HCT116 (cell line): ENCODE measurements at regions not wholly inside any gene's neighbourhood (a gene's known extent, or its start where the extent isn't known, plus 50 kb on each side); places are given as distances from the start of the nearest gene placed in this dataset.

Experiments used
- ATAC-seq: fragments of 200-7000 bp; cut with Tn5 transposase; 2 replicates; pipeline ENCODE4 v1.9.1; 2020; ENCODE audit warnings: mild to moderate bottlenecking, moderate library complexity
- BruUV-seq: library from RNA; stranded (reverse); fragments of 400-500 nt; replicated peaks from 2 replicates; lab custom pipeline; 2021; lab: Mats Ljungman, UMichigan
- CTCF ChIA-PET: fragments of 300-600 bp; sonication (Branson Sonifier 250); formaldehyde crosslinking; loops from one replicate; lab custom pipeline; 2021; ENCODE audit warnings: antibody characterized with exemption; lab: Charles Lee
- POLR2A ChIA-PET: fragments of 300-600, 350-600 bp; sonication (Branson Sonifier 250); formaldehyde crosslinking; loops from one replicate; lab custom pipeline; 2021; ENCODE audit warnings: antibody characterized with exemption; lab: Charles Lee
- RAD21 ChIA-PET, 2 experiments: fragments of 300-600 bp; sonication (Branson Sonifier 250); formaldehyde crosslinking; loops; one replicate each; lab custom pipeline; 2023; ENCODE audit warnings: low total read pairs in 2 of 2; ENCODE audit not compliant: uncharacterized antibody in 2 of 2, unreplicated experiment in 2 of 2, low non-redundant PET in 1 of 2; lab: Charles Lee
- DNase-seq: peaks from one replicate; pipeline ENCODE4 v3.0.0-alpha.2; 2010; ENCODE audit warnings: low read depth, low spot score
- H2AFZ ChIP-seq: fragments of 200-600 bp; shearing (Covaris generic), sonication (generic); 2 replicates; pipeline ENCODE4 v1.6.1; 2017; ENCODE audit warnings: low read depth, mixed run types, mixed read lengths, antibody characterized with exemption, low read length; ENCODE audit not compliant: poor library complexity, severe bottlenecking
- H3K27ac ChIP-seq: 2 replicates; pipeline ENCODE4 v1.5.1; 2012; ENCODE audit warnings: low read depth, low read length
- H3K27me3 ChIP-seq: fragments of 200-600 bp; sonication (generic); 2 replicates; pipeline ENCODE4 v1.6.1; 2016; ENCODE audit warnings: mixed run types, low read length, mixed read lengths; ENCODE audit not compliant: insufficient read depth
- H3K36me3 ChIP-seq, 2 experiments: fragments of 200-500 bp in 1 of 2; fragments of 200-600 bp in 1 of 2; sonication (Bioruptor generic) in 1 of 2; sonication (generic) in 1 of 2; 2 replicates each; pipeline versions ENCODE4 v1.5.1 to v1.6.1; 2014 to 2016; ENCODE audit warnings: low read length in 2 of 2, inconsistent platforms in 1 of 2, mixed read lengths in 1 of 2, mixed run types in 1 of 2; ENCODE audit not compliant: insufficient read depth in 2 of 2, control insufficient read depth in 1 of 2
- H3K4me1 ChIP-seq, 2 experiments: fragments of 200-600 bp in 1 of 2; sonication (generic) in 1 of 2; 2 replicates each; pipeline versions ENCODE4 v1.5.1 to v1.6.1; 2012 to 2017; ENCODE audit warnings: low read length in 2 of 2, inconsistent platforms in 1 of 2, mild to moderate bottlenecking in 1 of 2, mixed read lengths in 1 of 2, mixed run types in 1 of 2, moderate library complexity in 1 of 2; ENCODE audit not compliant: insufficient read depth in 2 of 2, control insufficient read depth in 1 of 2
- H3K4me2 ChIP-seq: fragments of 200-600 bp; sonication (generic); 2 replicates; pipeline ENCODE4 v1.6.1; 2017; ENCODE audit warnings: mixed run types, low read length, mixed read lengths
- H3K4me3 ChIP-seq, 2 experiments: fragments of 200-600 bp in 1 of 2; sonication (generic) in 1 of 2; replicated peaks in 1 of 2; 2 replicates each; pipeline ENCODE4 v1.5.1; 2011 to 2016; ENCODE audit warnings: low read length in 2 of 2, control low read depth in 1 of 2, low read depth in 1 of 2, mild to moderate bottlenecking in 1 of 2, mixed read lengths in 1 of 2, mixed run types in 1 of 2
- H3K79me2 ChIP-seq: fragments of 200-600 bp; sonication (generic); 2 replicates; pipeline ENCODE4 v1.6.1; 2017; ENCODE audit warnings: mild to moderate bottlenecking, mixed run types, low read length, moderate library complexity, mixed read lengths; ENCODE audit not compliant: insufficient read depth
- H3K9ac ChIP-seq: fragments of 200-600 bp; sonication (generic); 2 replicates; pipeline ENCODE4 v1.6.1; 2016; ENCODE audit warnings: low read length, mixed read lengths
- H3K9me2 ChIP-seq: fragments of 200-600 bp; sonication (generic), shearing (Covaris generic); 2 replicates; pipeline ENCODE4 v1.6.1; 2017; ENCODE audit warnings: mixed run types, mild to moderate bottlenecking, moderate library complexity; ENCODE audit not compliant: insufficient read depth
- H3K9me3 ChIP-seq, 2 experiments: fragments of 200-500 bp in 1 of 2; fragments of 200-600 bp in 1 of 2; sonication (Bioruptor generic) in 1 of 2; sonication (generic) in 1 of 2; 2 replicates each; pipeline ENCODE4 v1.6.1; 2014 to 2017; ENCODE audit warnings: low read length in 2 of 2, mixed read lengths in 2 of 2, inconsistent platforms in 1 of 2, low read depth in 1 of 2, mild to moderate bottlenecking in 1 of 2, mixed run types in 1 of 2, moderate library complexity in 1 of 2; ENCODE audit not compliant: control insufficient read depth in 1 of 2, insufficient read depth in 1 of 2
- H4K20me1 ChIP-seq: fragments of 200-600 bp; sonication (generic), shearing (Covaris generic); 2 replicates; pipeline ENCODE4 v1.6.1; 2017; ENCODE audit warnings: mixed run types, mild to moderate bottlenecking, moderate library complexity; ENCODE audit not compliant: insufficient read depth
- CTCF ChIP-seq, 3 experiments: fragments of 200-600 bp in 1 of 3; sonication (generic) in 1 of 3; IDR thresholded peaks in 2 of 3; conservative IDR thresholded peaks in 1 of 3; 2 replicates each; pipeline ENCODE4 v1.5.1; 2012 to 2017; ENCODE audit warnings: low read depth in 2 of 3, low read length in 2 of 3, antibody characterized with exemption in 1 of 3, borderline replicate concordance in 1 of 3, control low read depth in 1 of 3, mild to moderate bottlenecking in 1 of 3, mixed read lengths in 1 of 3, mixed run types in 1 of 3, moderate library complexity in 1 of 3; ENCODE audit not compliant: insufficient read depth in 1 of 3
- ELF1 ChIP-seq: IDR thresholded peaks from 2 replicates; pipeline ENCODE4 v1.6.1; 2012; ENCODE audit warnings: low read depth, borderline replicate concordance
- EZH2 ChIP-seq: fragments of 200-600 bp; sonication (generic); IDR thresholded peaks from 2 replicates; pipeline ENCODE4 v1.6.1; 2017; ENCODE audit warnings: antibody characterized with exemption, mixed run types
- FOSL1 ChIP-seq: IDR thresholded peaks from 2 replicates; pipeline ENCODE4 v1.6.1; 2012; ENCODE audit warnings: low read depth
- JUND ChIP-seq: IDR thresholded peaks from 2 replicates; pipeline ENCODE4 v1.6.1; 2012
- POLR2AphosphoS5 ChIP-seq: IDR thresholded peaks from 2 replicates; pipeline ENCODE4 v1.6.1; 2011; ENCODE audit warnings: mild to moderate bottlenecking, low read depth, low read length, moderate library complexity
- RAD21 ChIP-seq: IDR thresholded peaks from 2 replicates; pipeline ENCODE4 v1.6.1; 2012; ENCODE audit warnings: low read depth, mild to moderate bottlenecking
- SIN3A ChIP-seq: IDR thresholded peaks from 2 replicates; pipeline ENCODE4 v1.6.1; 2012; ENCODE audit warnings: low read depth
- SP1 ChIP-seq: IDR thresholded peaks from 2 replicates; pipeline ENCODE4 v1.6.1; 2012; ENCODE audit warnings: low read depth
- SRF ChIP-seq: IDR thresholded peaks from 2 replicates; pipeline ENCODE4 v1.6.1; 2012; ENCODE audit warnings: low read depth
- YY1 ChIP-seq: IDR thresholded peaks from 2 replicates; pipeline ENCODE4 v1.6.1; 2011; ENCODE audit warnings: low read length, low read depth, moderate library complexity, mild to moderate bottlenecking; ENCODE audit not compliant: insufficient replicate concordance; ENCODE audit errors: extremely low read depth
- ZNF274 ChIP-seq: fragments of 200-500 bp; sonication (Bioruptor generic); IDR thresholded peaks from 2 replicates; pipeline ENCODE4 v1.6.1; 2014; ENCODE audit warnings: mild to moderate bottlenecking, low read depth, low read length, inconsistent platforms
- intact Hi-C: fragments of 100-400 bp; cut with micrococcal nuclease; formaldehyde crosslinking; loops from 2 replicates; pipeline ENCODE4 v1.10.0; 2022

DNA sequence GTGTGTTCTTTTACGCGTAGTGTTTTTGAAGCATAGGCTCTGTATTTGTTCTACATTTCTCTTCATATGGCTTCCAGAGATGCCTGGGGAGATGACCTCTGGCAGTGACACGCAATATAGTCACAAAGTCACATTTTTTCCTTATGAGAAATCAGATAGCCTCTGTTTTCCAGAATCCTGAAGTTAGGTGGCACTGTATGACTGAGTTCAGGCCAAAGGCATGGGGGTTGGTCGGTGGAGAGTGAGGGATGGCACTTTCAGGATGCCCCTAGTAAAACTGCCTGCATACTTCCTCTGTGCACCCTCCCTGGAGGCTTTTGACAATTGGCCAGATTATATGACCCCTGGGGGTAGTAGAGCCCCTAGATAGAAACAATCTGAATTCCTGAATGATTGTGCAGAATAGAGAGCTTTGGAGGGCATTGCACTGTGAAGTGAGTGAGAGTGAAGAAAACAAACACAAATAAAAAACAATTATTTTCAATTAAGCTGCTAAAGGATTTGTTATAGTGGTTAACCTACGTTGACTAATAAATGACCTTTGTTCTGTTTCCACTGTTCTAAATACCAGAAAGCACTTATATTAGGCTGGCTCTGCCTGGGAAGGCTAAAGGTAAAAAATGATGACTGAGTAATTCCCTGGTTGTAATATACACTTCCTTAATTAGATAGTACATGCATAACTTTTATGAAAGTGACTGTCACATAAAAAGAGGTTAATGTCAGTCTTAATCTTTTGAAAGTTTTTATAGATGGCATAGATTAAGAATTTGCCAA, 1660.8 kb downstream of the PLA2G4A start:
- no peak for TF ChIP-seq ZNF274
- 0 out of 2 replicates have a peak, but pooled peaks have one; percentile 25 for TF ChIP-seq SP1
- no peak for TF ChIP-seq SIN3A
- peak; percentile 76 for TF ChIP-seq RAD21
- TF ChIP-seq SRF = no peak
- TF ChIP-seq FOSL1 = peak; percentile 60
- peak; percentile 27; the same call in 1 of the 2 replicates for TF ChIP-seq JUND
- TF ChIP-seq YY1 = no peak
- TF ChIP-seq ELF1 = no peak
- TF ChIP-seq EZH2 = no peak
- TF ChIP-seq CTCF (IDR thresholded peaks at IDR 0.05 in 2 of 3, conservative IDR thresholded peaks at IDR 0.05 in 1 of 3; ENCODE audit: borderline replicate concordance in 1 of 3, insufficient read depth in 1 of 3, low read depth in 2 of 3, low read length in 2 of 3) = peak; percentile 19 to 41 (median 34); a peak in 3 of 6 replicates
- TF ChIP-seq POLR2AphosphoS5 = no peak
- TF ChIP-seq, all 23 proteins: peak for 5
- peak overlapping the region; percentile 69 for H3K4me2 ChIP-seq
- no peaks in the 10 kb centered on the region for H3K79me2 ChIP-seq
- intact Hi-C loops = no loop called here
- no peaks in the 10 kb centered on the region for H4K20me1 ChIP-seq
- ATAC-seq = peak; percentile 97
- H3K27me3 ChIP-seq = no peaks in the 10 kb centered on the region
- ChIA-PET RAD21 (no interaction called here), CTCF (no interaction called here), POLR2A (no interaction called here)
- H2AFZ ChIP-seq = peak overlapping the region; percentile 98
- H3K9me3 ChIP-seq = no peaks in the 10 kb centered on the region
- H3K9ac ChIP-seq = 0 out of 2 replicates have a peak overlapping the region, but pooled peaks have one; percentile 16
- no peak overlapping the region for H3K4me3 ChIP-seq
- DNase-seq = peak; percentile 66
- H3K36me3 ChIP-seq = no peaks in the 10 kb centered on the region
- peaks cover 0 to 21% of the 10 kb centered on the region in 2 experiments; a peak in 2 of 4 replicates for H3K4me1 ChIP-seq
- H3K9me2 ChIP-seq = no peaks in the 10 kb centered on the region
- BruUV-seq = no TSS peak
- H3K27ac ChIP-seq = no peak overlapping the region
